Endothelial cell of umbilical vein (primary cell): ENCODE measurements at regions not wholly inside any gene's neighbourhood (a gene's known extent, or its start where the extent isn't known, plus 50 kb on each side); places are given as distances from the start of the nearest gene placed in this dataset.
A peak's percentile ranks its signal among the peaks of the same experiment; 100 is the strongest.

Experiments
- BruUV-seq: library from RNA; stranded (reverse); fragments of 400-500 nt; replicated peaks from 2 replicates; lab custom pipeline; 2021; lab: Mats Ljungman, UMichigan
- CTCF ChIA-PET: fragments of 300-600, 350-600 bp; sonication (Branson Sonifier 250); formaldehyde crosslinking; loops from one replicate; lab custom pipeline; 2021; ENCODE audit warnings: antibody characterized with exemption, inconsistent platforms; lab: Charles Lee
- POLR2A ChIA-PET: fragments of 300-600, 350-600 bp; sonication (Branson Sonifier 250); formaldehyde crosslinking; loops from one replicate; lab custom pipeline; 2021; ENCODE audit warnings: antibody characterized with exemption, inconsistent platforms; lab: Charles Lee
- DNase-seq: peaks from one replicate; pipeline ENCODE4 v3.0.0-alpha.2; 2011; ENCODE audit warnings: low read depth, low spot score
- FAIRE-seq: peaks from 2 replicates; lab custom pipeline; 2011; peaks lifted over from hg19 to GRCh38; lab: Jason Lieb, UNC
- H2AFZ ChIP-seq: 2 replicates; pipeline ENCODE4 v1.6.0; 2012; ENCODE audit warnings: low read depth, low read length, control low read depth, inconsistent platforms
- H3K27ac ChIP-seq: 2 replicates; pipeline ENCODE4 v1.5.1; 2011; ENCODE audit warnings: low read depth, mild to moderate bottlenecking, control low read depth, low read length, moderate library complexity; ENCODE audit not compliant: insufficient read depth
- H3K27me3 ChIP-seq, 2 experiments: 2 replicates each; pipeline versions ENCODE4 v1.6.0 to v1.6.1; 2011; ENCODE audit warnings: low read length in 2 of 2, mixed read lengths in 1 of 2; ENCODE audit not compliant: control insufficient read depth in 2 of 2, insufficient read depth in 2 of 2
- H3K36me3 ChIP-seq, 2 experiments: 2 replicates in 1 of 2; 3 replicates in 1 of 2; pipeline ENCODE4 v1.5.1; 2011; ENCODE audit warnings: low read length in 2 of 2, mild to moderate bottlenecking in 1 of 2, moderate library complexity in 1 of 2; ENCODE audit not compliant: control insufficient read depth in 2 of 2, insufficient read depth in 2 of 2; ENCODE audit errors: extremely low read depth in 1 of 2
- H3K4me1 ChIP-seq: 3 replicates; pipeline ENCODE4 v1.5.1; 2011; ENCODE audit warnings: mild to moderate bottlenecking, low read length; ENCODE audit not compliant: control insufficient read depth, insufficient read depth; ENCODE audit errors: extremely low read depth
- H3K4me2 ChIP-seq: 2 replicates; pipeline ENCODE4 v1.6.1; 2011; ENCODE audit warnings: low read length, control low read depth, mixed read lengths; ENCODE audit not compliant: insufficient read depth
- H3K4me3 ChIP-seq, 3 experiments: fragments of 200-600 bp in 1 of 3; sonication (generic), shearing (Covaris generic) in 1 of 3; replicated peaks in 1 of 3; 2 replicates each; pipeline ENCODE4 v1.5.1; 2011 to 2016; ENCODE audit warnings: control low read depth in 3 of 3, low read length in 3 of 3, mild to moderate bottlenecking in 2 of 3, inconsistent platforms in 1 of 3, low read depth in 1 of 3, moderate library complexity in 1 of 3; ENCODE audit not compliant: insufficient read depth in 1 of 3
- H3K79me2 ChIP-seq: 2 replicates; pipeline ENCODE4 v1.6.0; 2012; ENCODE audit warnings: low read length, inconsistent platforms; ENCODE audit not compliant: control insufficient read depth, insufficient read depth
- H3K9ac ChIP-seq: replicated peaks from 2 replicates; pipeline ENCODE3; 2011; ENCODE audit warnings: low read length, control low read depth; ENCODE audit not compliant: insufficient read depth; ENCODE audit errors: extremely low read depth
- H3K9me1 ChIP-seq: replicated peaks from 3 replicates; pipeline ENCODE4 v1.6.0; 2011; ENCODE audit warnings: mild to moderate bottlenecking, low read length; ENCODE audit not compliant: control insufficient read depth, insufficient read depth; ENCODE audit errors: extremely low read depth
- H3K9me3 ChIP-seq: replicated peaks from 2 replicates; pipeline ENCODE4 v1.5.1; 2012; ENCODE audit warnings: low read length, inconsistent platforms; ENCODE audit not compliant: control insufficient read depth, insufficient read depth
- H4K20me1 ChIP-seq: replicated peaks from 2 replicates; pipeline ENCODE3; 2011; ENCODE audit warnings: mild to moderate bottlenecking, low read length; ENCODE audit not compliant: control insufficient read depth, insufficient read depth; ENCODE audit errors: extremely low read depth
- EZH2 ChIP-seq: IDR thresholded peaks from 2 replicates; pipeline ENCODE4 v1.6.1; 2012; ENCODE audit warnings: borderline replicate concordance, low read depth, mild to moderate bottlenecking, moderate library complexity, low read length, inconsistent platforms; ENCODE audit not compliant: severe bottlenecking
- FOS ChIP-seq: IDR thresholded peaks from 2 replicates; pipeline ENCODE4 v1.6.1; 2011; ENCODE audit warnings: mild to moderate bottlenecking, low read length, moderate library complexity, borderline replicate concordance; ENCODE audit not compliant: insufficient read depth
- GATA2 ChIP-seq: IDR thresholded peaks from 2 replicates; pipeline ENCODE4 v1.7.0; 2011; ENCODE audit warnings: low read depth, mild to moderate bottlenecking, moderate library complexity, mixed read lengths, low read length; ENCODE audit not compliant: insufficient read length, insufficient read depth
- JUN ChIP-seq: IDR thresholded peaks from 2 replicates; pipeline ENCODE4 v1.6.1; 2011; ENCODE audit warnings: borderline replicate concordance, low read depth; ENCODE audit not compliant: insufficient read length, insufficient read depth
- MYC ChIP-seq: IDR thresholded peaks from one replicate; pipeline ENCODE4 v1.6.1; 2011; ENCODE audit warnings: mild to moderate bottlenecking, low read depth, low read length
- POLR2A ChIP-seq: IDR thresholded peaks from 2 replicates; pipeline ENCODE4 v1.6.1; 2012; ENCODE audit warnings: low read depth, mild to moderate bottlenecking, control low read depth, low read length
- POLR2AphosphoS5 ChIP-seq: IDR thresholded peaks from 2 replicates; pipeline ENCODE4 v1.6.1; 2012; ENCODE audit warnings: low read depth, mild to moderate bottlenecking, control low read depth, low read length, moderate library complexity; ENCODE audit not compliant: insufficient read depth
- dilution Hi-C: fragments of 300-500 bp; cut with MboI; formaldehyde crosslinking; loops from one replicate; pipeline ENCODE4 v1.15.0; 2019; ENCODE audit warnings: low sequenced_read_pairs; ENCODE audit not compliant: extremely low pct_ligation_motif_present
- intact Hi-C: fragments of 100-400 bp; cut with micrococcal nuclease; formaldehyde crosslinking; loops from one replicate; pipeline ENCODE4 v1.10.0; 2022
- TF ChIP-seq, protein P1 (sequence below), 2 donors: IDR thresholded peaks; 1 replicate in 1 of 2; 2 replicates in 1 of 2; pipeline ENCODE4 v1.5.1; 2011; ENCODE audit warnings: low read length in 2 of 2, mild to moderate bottlenecking in 2 of 2, moderate library complexity in 2 of 2, control low read depth in 1 of 2, inconsistent platforms in 1 of 2, low read depth in 1 of 2; ENCODE audit not compliant: insufficient read depth in 1 of 2; ENCODE audit errors: extremely low read depth in 1 of 2
- TF ChIP-seq, protein P2 (sequence below): IDR thresholded peaks from 2 replicates; pipeline ENCODE4 v1.6.1; 2011; ENCODE audit not compliant: insufficient read depth, insufficient read length

DNA sequence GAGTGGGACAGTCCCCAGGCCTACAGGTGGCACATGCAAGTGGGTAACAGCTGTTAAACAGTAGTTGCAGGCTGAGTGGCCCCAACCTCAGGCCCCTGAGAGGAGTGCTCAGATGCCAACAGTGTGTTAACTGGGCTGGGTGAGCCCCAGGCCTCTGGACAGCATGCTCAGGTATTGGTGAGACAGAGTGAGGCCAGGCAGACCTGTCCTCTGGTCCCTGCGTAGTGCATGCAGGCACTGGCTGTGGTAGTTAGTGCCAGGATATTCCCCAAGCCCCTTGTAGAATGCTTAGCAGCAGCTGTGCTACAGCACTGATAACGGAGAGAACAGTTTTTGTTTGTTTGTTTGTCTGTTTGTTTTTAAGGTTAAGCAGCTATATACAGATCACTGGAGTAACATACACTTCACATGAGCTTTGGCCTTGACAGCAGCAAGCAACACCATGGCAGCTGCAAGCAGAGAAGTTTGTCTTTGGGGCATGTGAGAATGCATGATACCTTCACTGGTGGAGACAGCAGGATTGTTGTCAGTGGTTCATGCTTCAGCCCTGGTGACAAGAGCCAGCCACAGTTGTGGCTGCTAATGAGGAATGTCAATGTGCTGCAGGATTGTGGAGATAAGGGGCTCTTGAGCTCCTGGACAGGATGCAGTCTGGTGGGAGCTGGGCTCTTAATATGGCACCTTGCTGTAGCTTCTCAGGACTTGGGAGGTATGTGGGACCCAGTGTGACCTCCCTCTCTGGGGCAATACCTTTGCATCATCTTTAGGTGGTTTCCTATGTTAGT lies 614.4 kb downstream of the CDH11 start:
- ChIA-PET CTCF (no interaction called here), POLR2A (no interaction called here)
- Histone ChIP-seq H3K9me3 (no peaks in the 10 kb centered on the region), H3K4me2 (no peak overlapping the region), H3K27ac (no peak overlapping the region), H3K36me3 (no peaks in the 10 kb centered on the region), H3K9me1 (no peaks in the 10 kb centered on the region), H3K79me2 (no peaks in the 10 kb centered on the region), H3K4me1 (no peaks in the 10 kb centered on the region), H4K20me1 (no peaks in the 10 kb centered on the region), H3K9ac (no peak overlapping the region), H2AFZ (no peak overlapping the region), H3K27me3 (peaks cover 0 to 5% of the 10 kb centered on the region in 2 experiments), H3K4me3 (no peak overlapping the region)
- no TSS peak for BruUV-seq
- TF ChIP-seq POLR2AphosphoS5 = no peak
- no peak for TF ChIP-seq MYC
- no peak for TF ChIP-seq FOS
- no peak for TF ChIP-seq EZH2
- TF ChIP-seq POLR2A = no peak
- FAIRE-seq (no peak), DNase-seq (no peak)
- dilution Hi-C loops (no loop called here), intact Hi-C loops (no loop called here)

DNA sequence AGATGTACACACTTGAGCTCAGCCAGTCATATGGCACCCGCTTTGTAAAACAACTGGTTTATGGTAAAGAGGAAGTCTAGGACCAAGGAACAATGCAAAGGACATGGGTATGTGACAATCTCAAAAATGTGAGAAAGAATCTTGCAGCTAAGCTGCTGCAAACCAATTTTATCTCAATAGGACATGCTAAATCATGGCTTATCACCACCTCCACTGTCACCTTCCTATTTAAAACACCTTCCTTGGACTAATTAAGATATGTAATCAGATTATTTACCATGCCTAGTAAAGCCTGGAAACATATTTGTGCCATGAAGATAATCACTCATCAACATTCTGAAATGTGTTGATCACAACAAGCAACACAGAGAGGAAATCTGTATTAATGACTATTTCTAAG lies 622.7 kb downstream of the CDH11 start:
- H3K9me1 ChIP-seq = no peaks in the 10 kb centered on the region
- H3K36me3 ChIP-seq = no peaks in the 10 kb centered on the region
- H3K79me2 ChIP-seq = no peaks in the 10 kb centered on the region
- ChIA-PET POLR2A (no interaction called here), CTCF (no interaction called here)
- H3K9ac ChIP-seq = no peak overlapping the region
- H3K27me3 ChIP-seq = peaks cover 0 to 2% of the 10 kb centered on the region in 2 experiments
- H2AFZ ChIP-seq = no peak overlapping the region
- no peaks in the 10 kb centered on the region for H4K20me1 ChIP-seq
- DNase-seq (no peak), FAIRE-seq (peak; percentile 59)
- no peak overlapping the region for H3K4me2 ChIP-seq
- dilution Hi-C loops (no loop called here), intact Hi-C loops (no loop called here)
- no peak overlapping the region for H3K27ac ChIP-seq
- TF ChIP-seq EZH2 (no peak), JUN (no peak), POLR2AphosphoS5 (no peak), MYC (no peak), FOS (no peak), POLR2A (no peak), GATA2 (no peak)
- TF ChIP-seq, protein P1, sequence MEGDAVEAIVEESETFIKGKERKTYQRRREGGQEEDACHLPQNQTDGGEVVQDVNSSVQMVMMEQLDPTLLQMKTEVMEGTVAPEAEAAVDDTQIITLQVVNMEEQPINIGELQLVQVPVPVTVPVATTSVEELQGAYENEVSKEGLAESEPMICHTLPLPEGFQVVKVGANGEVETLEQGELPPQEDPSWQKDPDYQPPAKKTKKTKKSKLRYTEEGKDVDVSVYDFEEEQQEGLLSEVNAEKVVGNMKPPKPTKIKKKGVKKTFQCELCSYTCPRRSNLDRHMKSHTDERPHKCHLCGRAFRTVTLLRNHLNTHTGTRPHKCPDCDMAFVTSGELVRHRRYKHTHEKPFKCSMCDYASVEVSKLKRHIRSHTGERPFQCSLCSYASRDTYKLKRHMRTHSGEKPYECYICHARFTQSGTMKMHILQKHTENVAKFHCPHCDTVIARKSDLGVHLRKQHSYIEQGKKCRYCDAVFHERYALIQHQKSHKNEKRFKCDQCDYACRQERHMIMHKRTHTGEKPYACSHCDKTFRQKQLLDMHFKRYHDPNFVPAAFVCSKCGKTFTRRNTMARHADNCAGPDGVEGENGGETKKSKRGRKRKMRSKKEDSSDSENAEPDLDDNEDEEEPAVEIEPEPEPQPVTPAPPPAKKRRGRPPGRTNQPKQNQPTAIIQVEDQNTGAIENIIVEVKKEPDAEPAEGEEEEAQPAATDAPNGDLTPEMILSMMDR (IDR thresholded peaks at IDR 0.05; ENCODE audit: extremely low read depth in 1 of 2, insufficient read depth in 1 of 2, low read depth in 1 of 2, low read length in 2 of 2) = no peak
- TF ChIP-seq, protein P2, sequence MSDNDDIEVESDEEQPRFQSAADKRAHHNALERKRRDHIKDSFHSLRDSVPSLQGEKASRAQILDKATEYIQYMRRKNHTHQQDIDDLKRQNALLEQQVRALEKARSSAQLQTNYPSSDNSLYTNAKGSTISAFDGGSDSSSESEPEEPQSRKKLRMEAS = no peak
- no peaks in the 10 kb centered on the region for H3K4me1 ChIP-seq
- no peak overlapping the region for H3K4me3 ChIP-seq
- BruUV-seq = no TSS peak
- H3K9me3 ChIP-seq = no peaks in the 10 kb centered on the region
